ENCODE measurements at regions not wholly inside any gene's neighbourhood (a gene's known extent, or its start where the extent isn't known, plus 50 kb on each side); places are given as distances from the start of the nearest gene placed in this dataset.

DNA sequence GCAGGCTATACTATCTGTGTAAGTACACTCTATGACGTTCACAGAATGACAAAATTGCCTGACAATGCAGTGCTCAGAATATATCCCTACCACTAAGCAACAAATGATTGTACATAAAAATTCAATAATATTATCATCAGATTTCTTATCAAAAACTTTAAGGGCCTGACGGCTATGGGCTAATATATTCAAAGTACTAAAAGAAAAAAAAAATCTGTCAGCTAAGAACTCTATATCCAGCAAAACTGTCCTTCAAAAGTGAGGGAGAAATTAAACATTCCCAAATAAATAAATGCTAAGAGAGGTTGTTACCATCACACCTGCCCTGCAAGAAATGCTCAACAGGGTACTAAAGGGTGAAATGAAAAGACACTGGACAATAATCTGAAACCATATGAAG lies 127.3 kb downstream of the TM2D1 start:
- no peaks in the 10 kb centered on the region for H4K20me1 ChIP-seq (ENCODE audit: insufficient read depth, low read length)
- no peaks in the 10 kb centered on the region for H3K9me3 ChIP-seq (ENCODE audit: control insufficient read depth, insufficient read depth, low read length)
- H3K4me1 ChIP-seq (ENCODE audit: control insufficient read depth, insufficient read depth, low read length): no peaks in the 10 kb centered on the region
- POLR2A ChIA-PET (ENCODE audit: unreplicated experiment): no interaction called here
- no peak overlapping the region for H2AFZ ChIP-seq (replicated peaks; ENCODE audit: low read length, poor library complexity)
- H2BK120ac ChIP-seq (ENCODE audit: low read depth, low read length): no peak overlapping the region
- WGBS, 2 experiments (ENCODE audit: extremely low coverage in 2 of 2, insufficient read length in 1 of 2): no CpG with 5 or more reads among the region's 2 CpGs
- no peak overlapping the region for H3K18ac ChIP-seq (ENCODE audit: low read depth, low read length)
- ATAC-seq (ENCODE audit: low read depth) (no peak), DNase-seq (no peak)
- H4K91ac ChIP-seq (ENCODE audit: insufficient read depth, low read depth, low read length): no peak overlapping the region
- no peak overlapping the region for H2AK5ac ChIP-seq (ENCODE audit: low read depth, low read length)
- no peak overlapping the region for H2BK20ac ChIP-seq (ENCODE audit: low read depth, low read length)
- intact Hi-C loops (cut with micrococcal nuclease) (no loop called here), dilution Hi-C loops (cut with HindIII; ENCODE audit: low sequenced_read_pairs, unreplicated experiment) (no loop called here), in situ Hi-C loops (cut with MboI; ENCODE audit: low sequenced_read_pairs) (no loop called here)
- H3K4me3 ChIP-seq (ENCODE audit: insufficient read depth, low read depth, low read length): no peak overlapping the region
- H3K4ac ChIP-seq (ENCODE audit: low read depth, low read length): no peak overlapping the region
- H3K56ac ChIP-seq (ENCODE audit: extremely low read depth, insufficient read depth, low read length): no peak overlapping the region
- H4K5ac ChIP-seq (ENCODE audit: low read depth, low read length): no peak overlapping the region
- no peak overlapping the region for H3K9ac ChIP-seq (ENCODE audit: low read depth, low read length)
- H3K4me2 ChIP-seq (ENCODE audit: low read depth, low read length): no peak overlapping the region
- no TSS peak for BruUV-seq (replicated peaks)
- H2BK15ac ChIP-seq (ENCODE audit: low read depth, low read length): no peak overlapping the region
- TF ChIP-seq MXI1 (IDR thresholded peaks at IDR 0.05; ENCODE audit: borderline replicate concordance, low read depth, low read length) (no peak), POLR2A (IDR thresholded peaks at IDR 0.05; ENCODE audit: low read depth, low read length) (no peak), MAFK (IDR thresholded peaks at IDR 0.05; ENCODE audit: low read depth, low read length) (no peak), CHD1 (IDR thresholded peaks at IDR 0.05; ENCODE audit: low read depth, low read length) (no peak)
- no peak overlapping the region for H2BK5ac ChIP-seq (ENCODE audit: low read depth, low read length, poor library complexity, severe bottlenecking)
- no peak overlapping the region for H3K27ac ChIP-seq (ENCODE audit: insufficient read depth, low read length)
- H3K23ac ChIP-seq (ENCODE audit: low read depth, low read length): no peak overlapping the region
- no peak overlapping the region for H4K8ac ChIP-seq (ENCODE audit: low read depth in 2 of 2, low read length in 2 of 2)
- H3K27me3 ChIP-seq (ENCODE audit: control insufficient read depth, insufficient read depth, low read length): no peaks in the 10 kb centered on the region
- no peak overlapping the region for H2AK9ac ChIP-seq (replicated peaks; ENCODE audit: low read depth, low read length, poor library complexity)
- H3K79me1 ChIP-seq (ENCODE audit: low read depth in 1 of 2, low read length in 2 of 2): no peaks in the 10 kb centered on the region
- no peak overlapping the region for H3K14ac ChIP-seq (replicated peaks; ENCODE audit: low read depth, low read length)
- CTCF ChIA-PET: interaction anchor here (0.6 kb wide), 1 partner anchor 28 kb away, joined by 3 read pairs; no protein-coding TSS in a partner anchor
- no peaks in the 10 kb centered on the region; the same call in 1 of the 2 replicates for H3K9me1 ChIP-seq (ENCODE audit: insufficient read depth, low read length)
- no peaks in the 10 kb centered on the region for H3K36me3 ChIP-seq (ENCODE audit: control insufficient read depth, insufficient read depth, low read length)
